GM12878 (cell line): ENCODE measurements at regions not wholly inside any gene's neighbourhood (a gene's known extent, or its start where the extent isn't known, plus 50 kb on each side); places are given as distances from the start of the nearest gene placed in this dataset.
"Not testable (repeated sequence)": the region's sequence is repeated elsewhere in the genome, so short reads cannot be mapped to it uniquely, and the experiment has no call there.

ENCODE experiments used
- ATAC-seq: fragments of 200-7000 bp; cut with Tn5 transposase; 3 replicates; pipeline ENCODE4 v1.9.1; 2020; ENCODE audit warnings: mild to moderate bottlenecking, moderate library complexity
- BruUV-seq: library from RNA; stranded (reverse); fragments of 400-500 nt; replicated peaks from 2 replicates; lab custom pipeline; 2021; lab: Mats Ljungman, UMichigan
- CTCF ChIA-PET: fragments of 300-600 bp; sonication (Branson Sonifier 250); formaldehyde crosslinking; extraction: SDS; loops from one replicate; lab custom pipeline; 2021; ENCODE audit warnings: inconsistent platforms; lab: Yijun Ruan, JAX
- POLR2A ChIA-PET: fragments of 350-600 bp; formaldehyde crosslinking; extraction: SDS; loops from one replicate; lab custom pipeline; 2021; ENCODE audit warnings: inconsistent platforms; lab: Charles Lee
- RAD21 ChIA-PET: fragments of 300-600 bp; sonication (Branson Sonifier 250); formaldehyde crosslinking; loops from one replicate; lab custom pipeline; 2023; ENCODE audit warnings: antibody characterized with exemption; ENCODE audit not compliant: unreplicated experiment; lab: Charles Lee
- SMC1A ChIA-PET: fragments of 300-600 bp; sonication (Branson Sonifier 250); formaldehyde crosslinking; loops from one replicate; lab custom pipeline; 2023; ENCODE audit not compliant: unreplicated experiment, uncharacterized antibody; lab: Charles Lee
- DNase-seq: peaks from one replicate; pipeline ENCODE4 v3.0.0-alpha.2; 2011; ENCODE audit warnings: low read depth, low spot score
- FAIRE-seq: peaks from 3 replicates; lab custom pipeline; 2011; peaks lifted over from hg19 to GRCh38; lab: Jason Lieb, UNC
- H2AFZ ChIP-seq: 2 replicates; pipeline ENCODE4 v1.6.0; 2011; ENCODE audit warnings: low read depth, low read length, control low read depth; ENCODE audit not compliant: control insufficient read depth
- H3K27ac ChIP-seq: 2 replicates; pipeline ENCODE4 v1.5.1; 2011; ENCODE audit warnings: control low read depth; ENCODE audit not compliant: control insufficient read depth, insufficient read depth
- H3K27me3 ChIP-seq, 2 experiments: replicated peaks in 1 of 2; 2 replicates each; pipeline versions ENCODE4 v1.6.0 to v1.6.1; 2011; ENCODE audit warnings: low read length in 1 of 2; ENCODE audit not compliant: control insufficient read depth in 2 of 2, insufficient read depth in 2 of 2
- H3K36me3 ChIP-seq, 2 experiments: 2 replicates each; pipeline ENCODE4 v1.5.1; 2011; ENCODE audit warnings: low read length in 1 of 2; ENCODE audit not compliant: control insufficient read depth in 2 of 2, insufficient read depth in 2 of 2
- H3K4me1 ChIP-seq: 2 replicates; pipeline ENCODE4 v1.6.1; 2011; ENCODE audit warnings: mild to moderate bottlenecking, low read length, moderate library complexity, mixed read lengths; ENCODE audit not compliant: control insufficient read depth, insufficient read depth
- H3K4me2 ChIP-seq: 2 replicates; pipeline ENCODE4 v1.6.0; 2011; ENCODE audit warnings: control low read depth; ENCODE audit not compliant: control insufficient read depth, insufficient read depth
- H3K4me3 ChIP-seq: fragments of 200-600 bp; sonication (generic); 2 replicates; pipeline ENCODE4 v1.5.1; 2016
- H3K79me2 ChIP-seq: 2 replicates; pipeline ENCODE4 v1.6.0; 2011; ENCODE audit warnings: low read length; ENCODE audit not compliant: control insufficient read depth, insufficient read depth
- H3K9ac ChIP-seq: 2 replicates; pipeline ENCODE4 v1.8.0; 2011; ENCODE audit warnings: low read length, control low read depth, mixed read lengths; ENCODE audit not compliant: control insufficient read depth, insufficient read depth
- H3K9me3 ChIP-seq: replicated peaks from 3 replicates; pipeline ENCODE4 v1.5.1; 2011; ENCODE audit warnings: mild to moderate bottlenecking, low read length; ENCODE audit not compliant: control insufficient read depth, insufficient read depth
- H4K20me1 ChIP-seq: 2 replicates; pipeline ENCODE4 v1.6.0; 2011; ENCODE audit not compliant: control insufficient read depth, insufficient read depth
- ASH2L ChIP-seq: fragments of 300-600, 200-600 bp; sonication (generic); IDR thresholded peaks from 2 replicates; pipeline ENCODE4 v1.6.1; 2017; ENCODE audit warnings: low read depth, mild to moderate bottlenecking, borderline replicate concordance
- FOXK2 ChIP-seq: fragments of 450-650 bp; IDR thresholded peaks from 2 replicates; pipeline ENCODE4 v1.6.1; 2017; ENCODE audit warnings: mild to moderate bottlenecking, moderate library complexity
- HDAC6 ChIP-seq: fragments of 200-600 bp; sonication (generic); IDR thresholded peaks from one replicate; pipeline ENCODE4 v1.8.0; 2017; ENCODE audit warnings: antibody characterized with exemption; ENCODE audit not compliant: unreplicated experiment
- POLR2AphosphoS2 ChIP-seq: IDR thresholded peaks from 2 replicates; pipeline ENCODE4 v1.6.1; 2011; ENCODE audit warnings: low read depth, mild to moderate bottlenecking, low read length, improper control_type of control experiment, moderate library complexity
- REST ChIP-seq: IDR thresholded peaks from 2 replicates; pipeline ENCODE4 v1.6.1; 2012; ENCODE audit warnings: mild to moderate bottlenecking, low read depth, low read length
- STAT3 ChIP-seq: IDR thresholded peaks from 2 replicates; pipeline ENCODE4 v1.6.1; 2011; ENCODE audit warnings: low read depth, low read length, improper control_type of control experiment
- TAF1 ChIP-seq: IDR thresholded peaks from 2 replicates; pipeline ENCODE4 v1.6.1; 2011; ENCODE audit warnings: mild to moderate bottlenecking, low read depth, low read length, borderline replicate concordance
- USF2 ChIP-seq: IDR thresholded peaks from 2 replicates; pipeline ENCODE4 v1.6.1; 2011; ENCODE audit warnings: low read depth, low read length, improper control_type of control experiment, borderline replicate concordance
- ZBTB4 ChIP-seq: fragments of 450-650 bp; formaldehyde crosslinking; IDR thresholded peaks from 2 replicates; pipeline ENCODE4 v1.4.0; 2022; ENCODE audit warnings: mild to moderate bottlenecking, moderate library complexity
- WGBS: methylation state at CpG from one replicate; pipeline ENCODE4 v1.1.6; 2016; ENCODE audit warnings: low lambda C conversion rate; ENCODE audit not compliant: insufficient replicate concordance, insufficient coverage; ENCODE audit errors: missing lambda C conversion rate; 5-methylcytosine and 5-hydroxymethylcytosine counted together
- in situ Hi-C: fragments of 300-500 bp; cut with MboI; formaldehyde crosslinking; loops from 9 replicates; pipeline ENCODE4 v1.14.3; 2018; ENCODE audit warnings: mixed read lengths
- intact Hi-C: fragments of 100-400 bp; cut with micrococcal nuclease; formaldehyde crosslinking; loops from one replicate; pipeline ENCODE4 v1.14.2; 2022; ENCODE audit not compliant: unreplicated experiment

GRCh38 chr7:32762925-32763293 is 128.7 kb downstream of the KBTBD2 start:
- ChIA-PET POLR2A (no interaction called here), CTCF (no interaction called here)
- no peaks in the 10 kb centered on the region; a peak in 1 of 4 replicates for H3K27me3 ChIP-seq
- TF ChIP-seq ZBTB4 (CRISPR knock-in tag) (no peak), REST (no peak), USF2 (no peak), TAF1 (no peak), ASH2L (no peak), STAT3 (no peak), HDAC6 (no peak), POLR2AphosphoS2 (no peak), FOXK2 (no peak)
- TF ChIP-seq, all 136 proteins: peak for 0
- 46% methylated on average over 22 of the region's 23 CpGs for WGBS
- Histone ChIP-seq H2AFZ (no peak overlapping the region), H3K4me3 (no peak overlapping the region), H3K4me2 (no peak overlapping the region), H3K79me2 (no peaks in the 10 kb centered on the region), H3K9ac (no peak overlapping the region), H3K9me3 (no peaks in the 10 kb centered on the region; the same call in 2 of the 3 replicates), H3K27ac (no peak overlapping the region), H4K20me1 (no peaks in the 10 kb centered on the region), H3K4me1 (no peaks in the 10 kb centered on the region), H3K36me3 (no peaks in the 10 kb centered on the region)
- ChIA-PET RAD21 (no interaction called here), SMC1A (no interaction called here)
- no peak for FAIRE-seq
- DNase-seq = no peak
- no peak for ATAC-seq
- intact Hi-C loops (loop anchor here (10.0 kb wide), 1 partner anchor 342 kb away; the partner anchor contains the start of gene RP9), in situ Hi-C loops (no loop called here)
- BruUV-seq = no TSS peak

GRCh38 chr7:32762206-32762924 is 129.2 kb downstream of the KBTBD2 start:
- H3K27me3 ChIP-seq, H3K36me3 ChIP-seq, H4K20me1 ChIP-seq, H3K9ac ChIP-seq, DNase-seq, H3K4me1 ChIP-seq, CTCF ChIA-PET, BruUV-seq, H3K27ac ChIP-seq, SMC1A ChIA-PET, in situ Hi-C loops, FAIRE-seq, POLR2A ChIA-PET, H3K4me3 ChIP-seq, H3K79me2 ChIP-seq, RAD21 ChIA-PET, H3K9me3 ChIP-seq, ATAC-seq, H2AFZ ChIP-seq, H3K4me2 ChIP-seq: not testable (repeated sequence)
- 29% methylated on average over 29 of the region's 29 CpGs for WGBS
- intact Hi-C loops = loop anchor here (10.0 kb wide), 1 partner anchor 342 kb away; the partner anchor contains the start of gene RP9
